H9 (cell line): ENCODE measurements at regions not wholly inside any gene's neighbourhood (a gene's known extent, or its start where the extent isn't known, plus 50 kb on each side); places are given as distances from the start of the nearest gene placed in this dataset.

Experiments used
- DNase-seq: peaks from one replicate; pipeline ENCODE4 v3.0.0-alpha.2; 2017
- H2AFZ ChIP-seq: one replicate; pipeline ENCODE4 v1.6.1; 2013; ENCODE audit warnings: mild to moderate bottlenecking, low read length, control low read depth, moderate library complexity
- H2AK5ac ChIP-seq: 2 replicates; pipeline ENCODE4 v1.6.1; 2013; ENCODE audit warnings: low read length, control low read depth, mixed read lengths; ENCODE audit not compliant: insufficient read length
- H2BK120ac ChIP-seq: one replicate; pipeline ENCODE4 v1.6.1; 2013; ENCODE audit warnings: low read depth, mild to moderate bottlenecking, low read length, control low read depth, inconsistent platforms; ENCODE audit not compliant: poor library complexity, severe bottlenecking
- H2BK12ac ChIP-seq: 2 replicates; pipeline ENCODE4 v1.6.1; 2013; ENCODE audit warnings: low read length, control low read depth, mixed read lengths, low read depth; ENCODE audit not compliant: insufficient read length
- H2BK15ac ChIP-seq: 2 replicates; pipeline ENCODE4 v1.6.1; 2013; ENCODE audit warnings: low read depth, low read length, control low read depth
- H2BK20ac ChIP-seq: one replicate; pipeline ENCODE4 v1.6.1; 2013; ENCODE audit warnings: low read depth, mild to moderate bottlenecking, low read length, control low read depth, inconsistent platforms; ENCODE audit not compliant: poor library complexity, severe bottlenecking
- H2BK5ac ChIP-seq: 2 replicates; pipeline ENCODE4 v1.6.1; 2013; ENCODE audit warnings: low read length, control low read depth, mixed read lengths; ENCODE audit not compliant: insufficient read length
- H3K14ac ChIP-seq: 2 replicates; pipeline ENCODE4 v1.6.1; 2013; ENCODE audit warnings: low read length, control low read depth; ENCODE audit not compliant: insufficient read depth
- H3K18ac ChIP-seq: 2 replicates; pipeline ENCODE4 v1.6.1; 2013; ENCODE audit warnings: low read depth, mild to moderate bottlenecking, mixed read lengths, low read length, control low read depth; ENCODE audit not compliant: insufficient read length
- H3K23ac ChIP-seq: 2 replicates; pipeline ENCODE4 v1.6.1; 2013; ENCODE audit warnings: low read length, control low read depth, mixed read lengths, low read depth; ENCODE audit not compliant: insufficient read length
- H3K23me2 ChIP-seq: 2 replicates; pipeline ENCODE4 v1.6.1; 2013; ENCODE audit warnings: low read depth, mild to moderate bottlenecking, mixed read lengths, low read length, control low read depth; ENCODE audit not compliant: insufficient read length, poor library complexity, severe bottlenecking
- H3K27ac ChIP-seq: 2 replicates; pipeline ENCODE4 v1.5.1; 2013; ENCODE audit warnings: low read length, control low read depth, mixed read lengths, low read depth; ENCODE audit not compliant: insufficient read length
- H3K27me3 ChIP-seq: 2 replicates; pipeline ENCODE4 v1.6.1; 2013; ENCODE audit warnings: low read length, control low read depth, inconsistent platforms; ENCODE audit not compliant: insufficient read depth
- H3K4ac ChIP-seq: 2 replicates; pipeline ENCODE4 v1.6.1; 2013; ENCODE audit warnings: low read depth, mild to moderate bottlenecking, control low read depth, inconsistent platforms, low read length, moderate library complexity
- H3K4me1 ChIP-seq: 2 replicates; pipeline ENCODE4 v1.6.1; 2013; ENCODE audit warnings: low read length, control low read depth, inconsistent platforms; ENCODE audit not compliant: insufficient read depth
- H3K4me2 ChIP-seq: 2 replicates; pipeline ENCODE4 v1.6.1; 2013; ENCODE audit warnings: low read length, control low read depth, mixed read lengths; ENCODE audit not compliant: insufficient read length, insufficient read depth
- H3K56ac ChIP-seq: 2 replicates; pipeline ENCODE4 v1.6.1; 2013; ENCODE audit warnings: low read depth, mild to moderate bottlenecking, mixed read lengths, low read length, control low read depth; ENCODE audit not compliant: insufficient read length
- H3K79me1 ChIP-seq: 2 replicates; pipeline ENCODE4 v1.6.1; 2013; ENCODE audit warnings: low read depth, mild to moderate bottlenecking, moderate library complexity, low read length, control low read depth, inconsistent platforms; ENCODE audit not compliant: insufficient read depth, poor library complexity, severe bottlenecking
- H3K79me2 ChIP-seq: 2 replicates; pipeline ENCODE4 v1.6.1; 2013; ENCODE audit warnings: low read length, control low read depth, inconsistent platforms; ENCODE audit not compliant: insufficient read depth
- H3K9ac ChIP-seq: 2 replicates; pipeline ENCODE4 v1.6.1; 2013; ENCODE audit warnings: low read length, control low read depth, mixed read lengths; ENCODE audit not compliant: insufficient read length; ENCODE audit errors: extremely low read depth
- H3K9me3 ChIP-seq: one replicate; pipeline ENCODE4 v1.6.1; 2013; ENCODE audit warnings: low read depth, low read length, inconsistent platforms; ENCODE audit not compliant: control insufficient read depth
- H3T11ph ChIP-seq: one replicate; pipeline ENCODE4 v1.6.1; 2013; ENCODE audit warnings: mild to moderate bottlenecking, low read length, control low read depth, inconsistent platforms
- H4K20me1 ChIP-seq: one replicate; pipeline ENCODE4 v1.6.1; 2013; ENCODE audit not compliant: control insufficient read depth, insufficient read length, insufficient read depth
- H4K5ac ChIP-seq: 2 replicates; pipeline ENCODE4 v1.6.1; 2013; ENCODE audit warnings: low read depth, mild to moderate bottlenecking, mixed read lengths, low read length, control low read depth; ENCODE audit not compliant: insufficient read length
- H4K8ac ChIP-seq: replicated peaks from 2 replicates; pipeline ENCODE4 v1.6.1; 2013; ENCODE audit warnings: low read length, control low read depth, mixed read lengths, low read depth; ENCODE audit not compliant: insufficient read length
- H4K91ac ChIP-seq: 2 replicates; pipeline ENCODE4 v1.6.1; 2013; ENCODE audit warnings: low read depth, mild to moderate bottlenecking, moderate library complexity, mixed read lengths, low read length, control low read depth; ENCODE audit not compliant: insufficient read length
- H3K27ac Mint-ChIP-seq, 3 experiments: 2 replicates in 2 of 3; 3 replicates in 1 of 3; pipeline ENCODE4 v1.8.0; 2020 to 2021; ENCODE audit warnings: mixed read lengths in 3 of 3, mild to moderate bottlenecking in 1 of 3, moderate library complexity in 1 of 3
- H3K27me3 Mint-ChIP-seq: 2 replicates; pipeline ENCODE4 v1.8.0; 2021; ENCODE audit warnings: low read depth, mild to moderate bottlenecking, moderate library complexity, mixed read lengths
- H3K36me3 Mint-ChIP-seq, 3 experiments: 2 replicates in 2 of 3; 3 replicates in 1 of 3; pipeline ENCODE4 v1.8.0; 2020 to 2021; ENCODE audit warnings: low read depth in 3 of 3, mixed read lengths in 3 of 3; ENCODE audit not compliant: insufficient read depth in 1 of 3
- H3K4me1 Mint-ChIP-seq, 2 experiments: 2 replicates each; pipeline ENCODE4 v1.8.0; 2020; ENCODE audit warnings: mixed read lengths in 2 of 2
- H3K4me3 Mint-ChIP-seq, 2 experiments: 2 replicates in 1 of 2; 3 replicates in 1 of 2; pipeline ENCODE4 v1.8.0; 2020 to 2021; ENCODE audit warnings: mild to moderate bottlenecking in 2 of 2, mixed read lengths in 2 of 2, moderate library complexity in 1 of 2
- H3K9me3 Mint-ChIP-seq, 2 experiments: 2 replicates in 1 of 2; 3 replicates in 1 of 2; pipeline ENCODE4 v1.8.0; 2020; ENCODE audit warnings: mild to moderate bottlenecking in 2 of 2, mixed read lengths in 2 of 2, moderate library complexity in 1 of 2
- CTCF ChIP-seq: fragments of 200-600 bp; sonication (generic); conservative IDR thresholded peaks from 3 replicates; pipeline ENCODE4 v1.8.0; 2021; ENCODE audit warnings: antibody characterized with exemption, mild to moderate bottlenecking
- WGBS: extraction: QIAGEN DNeasy Blood & Tissue Kit; methylation state at CpG from one replicate; pipeline ENCODE4 v1.1.7; 2013; ENCODE audit warnings: missing lambda C conversion rate, low lambda C conversion rate, mixed read lengths; ENCODE audit not compliant: insufficient read length; ENCODE audit errors: extremely low coverage; 5-methylcytosine and 5-hydroxymethylcytosine counted together

DNA sequence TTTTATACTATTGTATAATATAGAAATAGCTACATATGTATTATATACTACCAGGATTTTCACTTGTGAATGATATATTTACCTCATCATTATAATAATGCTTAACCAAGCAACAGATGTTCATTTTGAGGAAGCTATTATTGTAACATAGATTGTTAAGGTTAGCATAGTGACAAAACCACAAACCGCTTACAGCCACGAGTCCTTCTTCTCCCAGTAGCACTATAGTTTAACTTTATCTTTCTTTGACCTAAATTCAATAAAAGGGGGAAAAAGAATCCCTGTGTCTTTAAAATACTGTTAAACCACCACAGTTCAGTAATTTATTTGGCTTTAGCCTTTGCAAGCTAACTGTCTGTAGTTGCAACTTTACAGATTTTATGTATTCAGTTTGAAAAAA lies 1039.4 kb upstream of the B3GALT2 start:
- no peaks in the 10 kb centered on the region for H3K4me1 ChIP-seq
- H2AK5ac ChIP-seq, result no peak overlapping the region
- no peaks in the 10 kb centered on the region for H3K36me3 Mint-ChIP-seq
- no peak overlapping the region for H4K8ac ChIP-seq
- no peak overlapping the region for H2AFZ ChIP-seq
- no peaks in the 10 kb centered on the region for H3K4me1 Mint-ChIP-seq
- H3K79me2 ChIP-seq, result no peaks in the 10 kb centered on the region
- H2BK15ac ChIP-seq, result no peak overlapping the region
- H3K79me1 ChIP-seq, result no peaks in the 10 kb centered on the region
- H3K14ac ChIP-seq, result no peak overlapping the region
- H3K27me3 ChIP-seq, result no peaks in the 10 kb centered on the region
- no peak overlapping the region for H3K9ac ChIP-seq
- no peak overlapping the region for H3T11ph ChIP-seq
- no peaks in the 10 kb centered on the region for H4K20me1 ChIP-seq
- no peak overlapping the region for H3K4me2 ChIP-seq
- H3K27ac ChIP-seq, result no peak overlapping the region
- no peaks in the 10 kb centered on the region for H3K9me3 Mint-ChIP-seq
- H3K27me3 Mint-ChIP-seq, result no peaks in the 10 kb centered on the region
- H3K4me3 Mint-ChIP-seq, result no peak overlapping the region
- TF ChIP-seq CTCF, result no peak
- no peak overlapping the region for H2BK12ac ChIP-seq
- no peak overlapping the region for H2BK120ac ChIP-seq
- no peak overlapping the region for H2BK5ac ChIP-seq
- no peak overlapping the region for H4K5ac ChIP-seq
- no peak overlapping the region for H3K4ac ChIP-seq
- WGBS, result no CpG with 5 or more reads among the region's 2 CpGs
- H3K27ac Mint-ChIP-seq, result no peak overlapping the region
- H3K56ac ChIP-seq, result no peak overlapping the region
- H3K23ac ChIP-seq, result no peak overlapping the region
- no peaks in the 10 kb centered on the region for H3K9me3 ChIP-seq
- no peaks in the 10 kb centered on the region for H3K23me2 ChIP-seq
- no peak overlapping the region for H2BK20ac ChIP-seq
- DNase-seq, result no peak
- no peak overlapping the region for H3K18ac ChIP-seq
- H4K91ac ChIP-seq, result no peak overlapping the region
